Spleen (tissue), 7 donors: ENCODE measurements at regions not wholly inside any gene's neighbourhood (a gene's known extent, or its start where the extent isn't known, plus 50 kb on each side); places are given as distances from the start of the nearest gene placed in this dataset.

Experiments
- POLR2A ChIP-seq, 3 donors: fragments of 450-650 bp; IDR thresholded peaks; one replicate each; pipeline ENCODE4 v1.5.1; 2017; ENCODE audit warnings: antibody characterized with exemption in 3 of 3, mild to moderate bottlenecking in 1 of 3
- POLR2AphosphoS5 ChIP-seq, 3 donors: sonication (generic); formaldehyde crosslinking; IDR thresholded peaks; one replicate each; pipeline ENCODE4 v1.5.1; 2017; ENCODE audit warnings: antibody characterized with exemption in 3 of 3
- TF ChIP-seq, protein P1 (sequence below), 11 experiments: fragments of 200-600 bp in 7 of 11; fragments of 450-650 bp in 4 of 11; sonication (generic) in 4 of 11; IDR thresholded peaks in 8 of 11; conservative IDR thresholded peaks in 3 of 11; 1 replicate in 7 of 11; 2 replicates in 4 of 11; pipeline versions ENCODE4 v1.4.0 to v1.8.0; 2016 to 2021; ENCODE audit warnings: antibody characterized with exemption in 11 of 11, inconsistent platforms in 4 of 11, mild to moderate bottlenecking in 1 of 11
- donor health status: DM: no; HTN: no; CAD: no; lungs with moderate emphysema.
- donor health status: DM: no; HTN: no; CAD: no.
- donor health status: DM: no; HTN: no; CAD: no.

DNA sequence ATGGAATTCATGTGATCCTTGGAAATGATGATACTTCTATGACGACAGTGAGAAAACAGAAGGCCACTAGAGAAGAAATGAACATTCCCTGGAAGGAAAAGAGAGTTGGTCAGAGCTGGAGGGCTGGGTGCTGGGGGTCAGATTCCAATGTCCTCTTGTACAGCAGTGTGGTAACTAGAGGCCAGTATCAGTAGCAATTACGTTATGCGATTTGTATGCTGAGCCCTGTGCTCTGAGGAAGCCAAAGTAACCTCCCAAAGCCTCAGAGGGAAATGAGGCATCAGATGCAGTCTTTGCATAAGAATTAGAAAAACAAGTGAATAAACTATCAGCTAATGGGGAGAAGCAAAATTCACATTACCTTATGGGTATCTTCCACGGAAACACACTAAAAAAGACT lies 65.5 kb upstream of the SLC4A11 start:
- TF ChIP-seq, protein P1, sequence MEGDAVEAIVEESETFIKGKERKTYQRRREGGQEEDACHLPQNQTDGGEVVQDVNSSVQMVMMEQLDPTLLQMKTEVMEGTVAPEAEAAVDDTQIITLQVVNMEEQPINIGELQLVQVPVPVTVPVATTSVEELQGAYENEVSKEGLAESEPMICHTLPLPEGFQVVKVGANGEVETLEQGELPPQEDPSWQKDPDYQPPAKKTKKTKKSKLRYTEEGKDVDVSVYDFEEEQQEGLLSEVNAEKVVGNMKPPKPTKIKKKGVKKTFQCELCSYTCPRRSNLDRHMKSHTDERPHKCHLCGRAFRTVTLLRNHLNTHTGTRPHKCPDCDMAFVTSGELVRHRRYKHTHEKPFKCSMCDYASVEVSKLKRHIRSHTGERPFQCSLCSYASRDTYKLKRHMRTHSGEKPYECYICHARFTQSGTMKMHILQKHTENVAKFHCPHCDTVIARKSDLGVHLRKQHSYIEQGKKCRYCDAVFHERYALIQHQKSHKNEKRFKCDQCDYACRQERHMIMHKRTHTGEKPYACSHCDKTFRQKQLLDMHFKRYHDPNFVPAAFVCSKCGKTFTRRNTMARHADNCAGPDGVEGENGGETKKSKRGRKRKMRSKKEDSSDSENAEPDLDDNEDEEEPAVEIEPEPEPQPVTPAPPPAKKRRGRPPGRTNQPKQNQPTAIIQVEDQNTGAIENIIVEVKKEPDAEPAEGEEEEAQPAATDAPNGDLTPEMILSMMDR (IDR thresholded peaks at IDR 0.05 in 8 of 11, conservative IDR thresholded peaks at IDR 0.05 in 3 of 11), result no peak
- TF ChIP-seq POLR2A (IDR thresholded peaks at IDR 0.05), result no peak
- no peak for TF ChIP-seq POLR2AphosphoS5 (IDR thresholded peaks at IDR 0.05)
